Small intestine (tissue), 7 donors: ENCODE measurements at regions not wholly inside any gene's neighbourhood (a gene's known extent, or its start where the extent isn't known, plus 50 kb on each side); places are given as distances from the start of the nearest gene placed in this dataset.
A peak's percentile ranks its signal among the peaks of the same experiment; 100 is the strongest.
"Not testable (repeated sequence)": the region's sequence is repeated elsewhere in the genome, so short reads cannot be mapped to it uniquely, and the experiment has no call there.

Source experiments
- DNase-seq, 2 donors: peaks; one replicate each; pipeline versions ENCODE4 v3.0.0 to v3.0.0-alpha.2; 2013
- FAIRE-seq: peaks from 2 replicates; lab custom pipeline; 2012; peaks lifted over from hg19 to GRCh38; lab: Jason Lieb, UNC
- H3K27ac ChIP-seq, 3 donors: one replicate each; pipeline ENCODE4 v1.5.1; 2013; ENCODE audit warnings: low read length in 2 of 3, mild to moderate bottlenecking in 2 of 3, control low read depth in 1 of 3, inconsistent platforms in 1 of 3, low read depth in 1 of 3, moderate library complexity in 1 of 3
- H3K27me3 ChIP-seq, 3 donors: one replicate each; pipeline ENCODE4 v1.6.1; 2013; ENCODE audit warnings: low read length in 3 of 3, inconsistent platforms in 1 of 3; ENCODE audit not compliant: control insufficient read depth in 3 of 3, insufficient read depth in 3 of 3
- H3K36me3 ChIP-seq, 3 donors: one replicate each; pipeline ENCODE4 v1.6.1; 2013; ENCODE audit warnings: low read length in 3 of 3, inconsistent platforms in 1 of 3, low read depth in 1 of 3, mild to moderate bottlenecking in 1 of 3, moderate library complexity in 1 of 3; ENCODE audit not compliant: control insufficient read depth in 3 of 3, insufficient read depth in 2 of 3
- H3K4me1 ChIP-seq, 3 donors: one replicate each; pipeline ENCODE4 v1.6.1; 2013; ENCODE audit warnings: low read length in 2 of 3, inconsistent platforms in 1 of 3, low read depth in 1 of 3, mild to moderate bottlenecking in 1 of 3, moderate library complexity in 1 of 3; ENCODE audit not compliant: control insufficient read depth in 3 of 3, insufficient read depth in 2 of 3
- H3K4me3 ChIP-seq, 3 donors: one replicate each; pipeline ENCODE4 v1.5.1; 2013; ENCODE audit warnings: low read length in 3 of 3, control low read depth in 1 of 3, inconsistent platforms in 1 of 3, low read depth in 1 of 3, mild to moderate bottlenecking in 1 of 3, moderate library complexity in 1 of 3
- H3K9me3 ChIP-seq, 2 donors: one replicate each; pipeline ENCODE4 v1.6.1; 2013; ENCODE audit warnings: low read depth in 1 of 2, low read length in 1 of 2; ENCODE audit not compliant: control insufficient read depth in 2 of 2, insufficient read depth in 1 of 2
- WGBS, 3 donors: extraction: QIAGEN DNeasy Blood & Tissue Kit; methylation state at CpG; one replicate each; pipeline ENCODE4 v1.1.7; 2013; 5-methylcytosine and 5-hydroxymethylcytosine counted together
- donor health status: healthy with polysubstance abuse.
- donor health status: control.
- donor health status: control.
- donor health status: Bipolar disorder and iron deficiency.
- donor health status: healthy.

DNA sequence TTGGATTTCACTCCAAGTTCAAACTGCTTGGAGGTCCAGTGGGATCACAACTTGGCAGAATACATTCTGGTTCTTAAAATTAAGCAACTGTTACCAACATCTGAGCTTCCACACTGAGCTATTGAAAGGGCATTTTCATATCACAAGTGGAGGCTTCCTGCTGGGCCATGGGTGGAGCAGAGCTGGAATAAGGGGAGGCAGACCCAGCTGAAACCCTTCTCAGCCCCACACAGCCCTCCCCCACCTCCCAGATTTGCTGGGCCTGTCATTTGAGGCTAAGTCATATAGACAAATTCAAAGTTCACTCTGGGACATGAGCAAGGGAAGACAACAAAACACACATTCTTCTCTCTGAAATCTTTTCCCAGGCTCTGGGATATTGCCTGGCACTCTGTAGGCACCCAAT lies 79.9 kb downstream of the ACTL7B start:
- FAIRE-seq (no peak), DNase-seq (no peak)
- Histone ChIP-seq H3K4me1 (peaks cover 0 to under 1% (median 0%) of the 10 kb centered on the region in 3 donors), H3K4me3 (no peak overlapping the region), H3K36me3 (no peaks in the 10 kb centered on the region), H3K27ac (no peak overlapping the region), H3K9me3 (no peaks in the 10 kb centered on the region), H3K27me3 (no peaks in the 10 kb centered on the region)

DNA sequence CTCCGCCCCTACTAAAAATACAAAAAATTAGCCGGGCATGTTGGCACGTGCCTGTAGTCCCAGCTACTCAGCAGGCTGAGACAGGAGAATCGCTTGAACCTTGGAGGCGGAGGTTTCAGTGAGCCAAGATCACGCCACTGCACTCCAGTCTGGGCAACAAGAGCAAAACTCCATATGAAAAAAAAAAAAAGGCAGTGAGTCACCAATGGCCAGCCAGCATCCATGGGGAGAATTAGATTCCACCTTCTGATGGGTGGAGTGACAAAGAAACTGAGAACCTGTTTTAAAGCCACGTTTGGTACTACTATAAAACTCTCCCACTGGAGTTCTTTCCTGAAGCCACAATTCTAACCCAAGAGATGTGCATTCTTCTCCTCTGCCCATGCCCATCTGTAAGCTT lies 81.7 kb downstream of the ACTL7B start:
- not testable (repeated sequence) for FAIRE-seq, H3K4me3 ChIP-seq, H3K9me3 ChIP-seq, H3K4me1 ChIP-seq, H3K27ac ChIP-seq, DNase-seq, H3K27me3 ChIP-seq, H3K36me3 ChIP-seq
- WGBS, 3 donors = 88 to 91% (median 88%) methylated on average over 7 of the region's 7 CpGs

DNA sequence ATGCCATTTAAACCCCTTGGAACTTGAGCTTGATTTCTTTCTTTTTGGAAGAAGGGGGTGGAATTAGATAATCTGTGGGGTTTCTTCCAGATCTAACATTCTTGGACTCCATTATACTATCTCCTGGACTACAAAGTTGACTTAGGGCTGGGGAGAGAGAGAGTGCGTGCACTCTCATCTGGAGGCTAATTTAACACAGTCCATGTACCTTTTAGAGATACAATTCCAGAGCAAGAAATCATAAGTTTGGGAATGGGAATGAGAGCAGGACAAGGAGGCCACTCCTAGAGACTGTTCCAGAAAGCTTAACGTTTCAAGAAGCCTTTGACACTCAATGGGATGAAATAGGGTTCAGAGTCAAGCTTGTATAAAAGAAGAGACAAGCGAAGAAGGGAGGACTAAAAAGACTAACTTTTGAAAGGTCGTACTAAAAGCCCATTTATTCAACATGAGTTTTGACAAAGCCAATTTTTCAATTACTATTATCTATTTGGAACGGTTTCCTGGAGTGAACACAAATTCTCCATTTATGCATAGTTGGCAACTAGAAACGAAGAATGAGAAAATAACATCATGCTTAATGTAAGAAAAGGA lies 83.4 kb downstream of the ACTL7B start:
- WGBS, 3 donors = 77 to 87% (median 77%) methylated on average over 6 of the region's 6 CpGs
- H3K27me3 ChIP-seq = no peaks in the 10 kb centered on the region
- H3K4me1 ChIP-seq = no peaks in the 10 kb centered on the region
- no peak overlapping the region for H3K4me3 ChIP-seq
- H3K36me3 ChIP-seq = no peaks in the 10 kb centered on the region
- no peak for FAIRE-seq
- no peak overlapping the region for H3K27ac ChIP-seq
- DNase-seq = no peak
- peaks cover 0 to 4% of the 10 kb centered on the region in 2 donors for H3K9me3 ChIP-seq

DNA sequence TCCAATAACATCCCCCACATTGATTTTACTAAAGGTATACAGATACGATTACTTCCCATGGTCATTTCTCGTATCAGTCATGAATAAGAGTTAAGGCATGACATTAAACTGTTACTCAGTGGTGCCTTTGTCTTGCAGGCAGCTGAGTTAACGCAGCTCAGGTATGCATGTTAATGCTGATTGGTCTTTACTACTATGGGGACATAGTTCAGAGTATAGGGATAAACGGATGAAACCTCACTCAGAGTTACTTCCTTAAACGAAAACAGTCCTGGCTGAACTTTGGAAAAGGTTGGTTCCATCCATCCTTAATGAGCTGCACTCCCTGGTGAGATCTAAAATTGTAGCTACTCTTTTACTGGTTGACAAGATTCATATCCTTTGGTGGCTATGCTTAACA lies 87.0 kb downstream of the ACTL7B start:
- no peaks in the 10 kb centered on the region for H3K4me1 ChIP-seq
- no peaks in the 10 kb centered on the region for H3K27me3 ChIP-seq
- 14 to 61% (median 33%) methylated on average over 5 of the region's 5 CpGs for WGBS, 3 donors
- DNase-seq (peak; percentile 40 to 59), FAIRE-seq (no peak)
- no peak overlapping the region for H3K27ac ChIP-seq
- H3K9me3 ChIP-seq = peaks cover 0 to 4% of the 10 kb centered on the region in 2 donors
- H3K4me3 ChIP-seq = no peak overlapping the region
- H3K36me3 ChIP-seq = no peaks in the 10 kb centered on the region

DNA sequence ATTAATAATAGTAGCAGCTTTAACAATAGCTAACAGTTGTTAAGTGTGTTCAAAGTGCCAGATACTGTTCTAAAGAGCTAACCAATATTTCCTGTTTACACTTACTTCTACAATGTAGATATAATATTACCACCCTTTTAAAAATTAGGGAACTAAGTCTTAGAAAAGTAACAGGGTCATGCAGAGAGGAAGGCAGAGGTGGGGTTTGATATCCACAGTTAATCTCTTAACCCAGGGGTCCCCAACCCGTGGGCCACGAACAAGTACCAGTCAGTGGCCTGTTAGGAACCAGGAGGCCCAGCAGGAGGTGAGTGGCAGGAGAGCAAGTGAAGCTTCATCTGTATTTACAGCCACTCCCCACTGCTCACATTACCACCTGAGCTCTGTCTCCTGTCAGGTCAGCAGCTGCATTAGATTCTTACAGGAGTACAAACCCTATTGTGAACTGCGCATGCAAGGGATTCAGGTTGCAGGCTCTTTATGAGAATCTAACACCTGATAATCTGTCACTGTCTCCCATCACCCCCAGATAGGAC lies 89.1 kb downstream of the ACTL7B start:
- Histone ChIP-seq H3K4me3 (no peak overlapping the region), H3K9me3 (peaks cover 0 to 4% of the 10 kb centered on the region in 2 donors), H3K27me3 (no peaks in the 10 kb centered on the region), H3K27ac (no peak overlapping the region), H3K36me3 (no peaks in the 10 kb centered on the region), H3K4me1 (no peaks in the 10 kb centered on the region)
- no peak for FAIRE-seq
- no peak for DNase-seq
- 68 to 90% (median 73%) methylated on average over 3 of the region's 3 CpGs for WGBS, 3 donors

DNA sequence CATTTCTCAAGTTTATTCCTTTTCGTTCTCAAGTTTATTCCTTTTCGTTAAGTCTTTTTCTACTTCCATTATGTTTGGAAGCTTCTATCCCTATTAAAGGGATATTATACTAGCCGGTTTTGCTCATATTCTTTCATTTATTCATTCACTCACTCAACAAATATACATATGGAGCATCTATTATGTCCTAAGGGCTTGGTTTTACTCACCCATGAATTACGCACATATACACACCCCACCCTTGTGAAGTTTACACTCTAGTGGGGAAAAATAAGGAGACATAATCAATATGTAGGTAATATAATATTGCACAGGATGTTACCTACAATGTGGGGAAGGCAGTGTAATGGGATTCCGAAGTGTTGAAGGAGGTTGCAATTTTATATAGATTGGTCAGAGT lies 90.5 kb downstream of the ACTL7B start:
- H3K4me1 ChIP-seq = no peaks in the 10 kb centered on the region

DNA sequence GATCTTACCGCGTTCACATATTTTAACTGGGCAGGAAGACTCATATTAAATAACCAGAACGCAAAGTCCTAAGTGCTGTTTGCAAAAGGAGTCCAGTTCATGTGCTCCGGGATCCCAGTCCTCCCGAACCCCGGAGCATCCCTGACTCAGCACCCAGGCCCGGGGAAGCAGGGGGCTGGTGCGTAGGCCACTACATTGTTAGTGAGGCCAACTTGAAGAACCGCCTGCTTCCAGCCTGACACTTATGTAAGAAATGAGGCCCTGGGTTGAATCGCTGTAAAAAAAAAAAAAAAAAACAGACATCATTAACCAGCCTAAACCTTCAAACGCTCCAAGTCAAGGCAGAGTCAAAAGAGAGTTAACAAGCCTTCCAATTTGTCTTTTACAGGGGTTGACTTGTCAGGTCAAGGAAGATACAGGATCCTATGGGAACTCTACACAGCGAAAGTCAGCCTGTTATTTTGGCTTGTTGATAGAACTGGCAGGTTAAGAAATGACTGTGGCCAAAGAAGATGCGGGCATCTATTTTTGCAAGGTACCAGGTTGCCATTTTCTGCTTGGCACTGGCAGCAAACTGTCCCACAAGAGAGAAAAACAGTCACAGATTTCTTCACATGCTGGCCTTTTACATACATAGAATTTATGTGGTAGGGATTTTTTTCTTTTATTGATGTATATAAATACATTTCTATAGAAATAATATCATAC lies 93.3 kb downstream of the ACTL7B start:
- DNase-seq = no peak
- FAIRE-seq = no peak
- H3K27ac ChIP-seq = no peak overlapping the region
- H3K36me3 ChIP-seq = no peaks in the 10 kb centered on the region
- H3K27me3 ChIP-seq = no peaks in the 10 kb centered on the region
- 79 to 82% (median 80%) methylated on average over 13 of the region's 13 CpGs for WGBS, 3 donors
- no peak overlapping the region for H3K4me3 ChIP-seq
- no peaks in the 10 kb centered on the region for H3K9me3 ChIP-seq
- no peaks in the 10 kb centered on the region for H3K4me1 ChIP-seq

More for the DNA sequence above, 90.5 kb downstream of the ACTL7B start:
- Histone ChIP-seq H3K36me3 (no peaks in the 10 kb centered on the region), H3K27me3 (no peaks in the 10 kb centered on the region), H3K4me3 (no peak overlapping the region), H3K27ac (no peak overlapping the region), H3K9me3 (peaks cover 0 to 3% of the 10 kb centered on the region in 2 donors)
- 89 to 96% (median 91%) methylated on average over 5 of the region's 5 CpGs for WGBS, 3 donors
- DNase-seq = no peak
- FAIRE-seq = no peak

DNA sequence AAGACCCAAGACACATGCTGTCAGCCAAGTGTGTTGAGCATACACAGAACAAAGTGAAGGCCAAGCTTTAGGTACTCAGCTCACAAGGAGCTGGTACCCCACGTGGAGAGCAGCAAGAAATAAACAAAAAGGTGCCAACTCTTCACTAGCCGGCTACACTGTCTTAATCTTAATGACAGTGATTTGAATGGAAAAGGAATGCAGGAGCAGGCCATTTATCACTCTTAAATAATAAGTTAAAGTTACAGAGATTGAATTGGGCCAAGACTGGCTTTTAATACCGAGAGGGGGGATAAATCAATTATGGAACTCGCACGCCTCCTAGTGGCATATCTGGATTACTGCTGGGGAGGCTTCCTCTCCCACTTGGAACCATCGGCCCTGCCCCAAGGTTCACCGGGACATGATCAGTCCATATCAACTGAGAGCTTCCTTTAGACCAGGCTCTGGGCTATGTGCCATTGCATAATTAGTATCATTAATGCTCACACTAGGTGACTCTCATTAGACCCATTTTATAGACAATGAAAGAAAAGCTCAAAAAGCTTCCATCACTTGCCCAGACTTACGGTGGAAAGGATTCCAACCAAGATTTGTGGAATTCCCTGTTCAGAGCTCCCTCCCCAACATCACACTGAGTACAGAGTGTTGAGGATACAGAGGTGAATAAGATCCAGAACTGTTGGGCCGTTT lies 94.0 kb downstream of the ACTL7B start:
- FAIRE-seq = no peak
- no peaks in the 10 kb centered on the region for H3K9me3 ChIP-seq
- H3K36me3 ChIP-seq = no peaks in the 10 kb centered on the region
- peak; percentile 64 to 68 for DNase-seq
- H3K4me1 ChIP-seq = no peaks in the 10 kb centered on the region
- 28 to 34% (median 32%) methylated on average over 9 of the region's 9 CpGs for WGBS, 3 donors
- H3K27ac ChIP-seq = no peak overlapping the region
- H3K27me3 ChIP-seq = no peaks in the 10 kb centered on the region
- H3K4me3 ChIP-seq = no peak overlapping the region
